Natural killer cell (primary cell): ENCODE measurements at regions not wholly inside any gene's neighbourhood (a gene's known extent, or its start where the extent isn't known, plus 50 kb on each side); places are given as distances from the start of the nearest gene placed in this dataset.

Experiments
- ATAC-seq, 3 donors: fragments of 150-1000 bp in 2 of 3; fragments of 200-7000 bp in 1 of 3; cut with Tn5 transposase; 1 replicate in 1 of 3; 2 replicates in 2 of 3; pipeline ENCODE4 v1.10.0; 2021; ENCODE audit warnings: mild to moderate bottlenecking in 2 of 3, moderate library complexity in 2 of 3
- DNase-seq, 2 donors: peaks; one replicate each; pipeline versions ENCODE4 v3.0.0 to v3.0.0-alpha.2; 2013 to 2021; ENCODE audit warnings: mixed read lengths in 1 of 2
- H3K27ac ChIP-seq: one replicate; pipeline ENCODE4 v1.5.1; 2013; ENCODE audit warnings: mild to moderate bottlenecking, low read length
- H3K27me3 ChIP-seq: one replicate; pipeline ENCODE4 v1.6.1; 2013; ENCODE audit warnings: low read length; ENCODE audit not compliant: control insufficient read depth, insufficient read depth
- H3K36me3 ChIP-seq: one replicate; pipeline ENCODE4 v1.6.1; 2013; ENCODE audit warnings: low read length; ENCODE audit not compliant: control insufficient read depth, insufficient read depth
- H3K4me1 ChIP-seq: one replicate; pipeline ENCODE4 v1.6.1; 2013; ENCODE audit warnings: low read length; ENCODE audit not compliant: control insufficient read depth, insufficient read depth
- H3K4me3 ChIP-seq: one replicate; pipeline ENCODE4 v1.5.1; 2013; ENCODE audit warnings: low read length
- H3K9me3 ChIP-seq: one replicate; pipeline ENCODE4 v1.6.1; 2013; ENCODE audit warnings: low read length; ENCODE audit not compliant: control insufficient read depth, insufficient read depth
- H3K27ac Mint-ChIP-seq, 2 donors: one replicate each; pipeline ENCODE4 v1.8.0; 2022; ENCODE audit warnings: mild to moderate bottlenecking in 2 of 2, mixed read lengths in 2 of 2, moderate library complexity in 1 of 2
- H3K27me3 Mint-ChIP-seq, 2 donors: one replicate each; pipeline ENCODE4 v1.8.0; 2022; ENCODE audit warnings: low read depth in 2 of 2, mixed read lengths in 2 of 2
- H3K36me3 Mint-ChIP-seq: one replicate; pipeline ENCODE4 v1.8.0; 2022; ENCODE audit warnings: mixed read lengths
- H3K4me1 Mint-ChIP-seq, 2 donors: one replicate each; pipeline ENCODE4 v1.8.0; 2022; ENCODE audit warnings: mixed read lengths in 2 of 2
- H3K4me3 Mint-ChIP-seq: one replicate; pipeline ENCODE4 v1.8.0; 2022; ENCODE audit warnings: mild to moderate bottlenecking, moderate library complexity, mixed read lengths
- H3K9me3 Mint-ChIP-seq, 2 donors: one replicate each; pipeline ENCODE4 v1.8.0; 2022; ENCODE audit warnings: mixed read lengths in 2 of 2
- CTCF ChIP-seq: fragments of 200-600 bp; IDR thresholded peaks from one replicate; pipeline ENCODE4 v1.8.0; 2022; ENCODE audit warnings: antibody characterized with exemption
- WGBS: methylation state at CpG from one replicate; pipeline ENCODE4 v1.1.7; 2013; ENCODE audit warnings: missing lambda C conversion rate; ENCODE audit not compliant: insufficient coverage; 5-methylcytosine and 5-hydroxymethylcytosine counted together
- intact Hi-C: fragments of 100-400 bp; cut with micrococcal nuclease; formaldehyde crosslinking; loops from one replicate; pipeline ENCODE4 v1.14.2; 2022

- no peak for TF ChIP-seq CTCF
- no peak overlapping the region for H3K27ac ChIP-seq
- no peaks in the 10 kb centered on the region for H3K9me3 ChIP-seq
- peaks cover 4% of the 10 kb centered on the region for H3K4me1 ChIP-seq
- no peaks in the 10 kb centered on the region for H3K9me3 Mint-ChIP-seq
- no peaks in the 10 kb centered on the region for H3K36me3 ChIP-seq
- no peaks in the 10 kb centered on the region for H3K4me1 Mint-ChIP-seq
- no peaks in the 10 kb centered on the region for H3K36me3 Mint-ChIP-seq
- intact Hi-C loops, result no loop called here
- no peaks in the 10 kb centered on the region for H3K27me3 Mint-ChIP-seq
- H3K27ac Mint-ChIP-seq, result no peak overlapping the region
- H3K27me3 ChIP-seq, result no peaks in the 10 kb centered on the region
- ATAC-seq (no peak), DNase-seq (no peak)
- no peak overlapping the region for H3K4me3 Mint-ChIP-seq
- 89% methylated on average over 2 of the region's 2 CpGs for WGBS
- no peak overlapping the region for H3K4me3 ChIP-seq
Measured at GRCh38 chr10:6333973-6334372, 131.2 kb downstream of the PFKFB3 start.

DNA sequence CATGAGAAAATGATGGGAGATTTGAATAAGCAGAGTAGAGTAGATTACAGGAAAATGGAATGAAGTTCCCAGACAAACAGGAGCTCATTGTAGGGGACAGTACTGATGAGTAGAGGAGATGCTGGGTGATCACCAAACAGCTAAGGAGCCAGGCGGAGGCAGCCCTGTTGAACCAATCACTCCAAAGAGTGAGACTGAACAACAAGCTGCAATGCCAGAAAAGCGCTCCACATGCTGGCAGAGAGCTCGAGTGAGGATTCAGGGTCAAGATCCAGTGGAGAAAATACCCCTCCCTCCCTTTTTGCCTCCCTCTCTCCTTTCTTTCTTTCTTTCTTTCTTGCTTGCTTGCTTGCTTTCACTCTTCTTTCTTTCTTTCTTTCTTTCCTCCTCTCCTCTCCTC lies 133.3 kb downstream of the PFKFB3 start:
- Histone ChIP-seq H3K9me3 (no peaks in the 10 kb centered on the region), H3K4me1 (no peaks in the 10 kb centered on the region), H3K27me3 (no peaks in the 10 kb centered on the region), H3K27ac (no peak overlapping the region), H3K36me3 (no peaks in the 10 kb centered on the region), H3K4me3 (no peak overlapping the region)
- WGBS, result 93% methylated on average over 3 of the region's 3 CpGs
- H3K36me3 Mint-ChIP-seq, result no peaks in the 10 kb centered on the region
- H3K27me3 Mint-ChIP-seq, result peaks cover 0 to 2% of the 10 kb centered on the region in 2 donors
- no peaks in the 10 kb centered on the region for H3K9me3 Mint-ChIP-seq
- ATAC-seq (no peak), DNase-seq (no peak)
- no peaks in the 10 kb centered on the region for H3K4me1 Mint-ChIP-seq
- H3K27ac Mint-ChIP-seq, result no peak overlapping the region
- intact Hi-C loops, result no loop called here
- H3K4me3 Mint-ChIP-seq, result no peak overlapping the region
- no peak for TF ChIP-seq CTCF

DNA sequence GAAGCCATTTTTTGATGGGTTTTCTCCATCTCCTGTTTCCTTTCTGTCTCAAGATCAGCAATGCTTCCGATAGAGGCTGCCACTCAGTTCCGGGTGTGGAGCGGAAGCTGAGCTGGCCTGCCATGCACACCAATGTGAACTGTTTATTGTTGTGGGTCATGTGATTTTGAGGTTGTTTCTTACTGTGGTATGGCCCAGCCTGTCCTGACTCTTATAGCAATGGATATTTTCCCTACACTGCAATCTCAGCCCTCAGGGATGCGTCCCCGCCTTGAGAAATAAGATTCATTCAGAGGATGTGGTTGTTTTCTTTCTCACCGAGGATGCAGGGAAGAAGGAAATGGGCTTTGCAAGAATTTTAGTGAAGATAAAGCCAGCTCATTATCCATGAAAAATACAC lies 134.7 kb downstream of the PFKFB3 start:
- H3K4me3 ChIP-seq, result no peak overlapping the region
- ATAC-seq (no peak), DNase-seq (no peak)
- TF ChIP-seq CTCF, result no peak
- no peaks in the 10 kb centered on the region for H3K4me1 Mint-ChIP-seq
- no peaks in the 10 kb centered on the region for H3K36me3 Mint-ChIP-seq
- peaks cover 0 to 2% of the 10 kb centered on the region in 2 donors for H3K27me3 Mint-ChIP-seq
- H3K36me3 ChIP-seq, result no peaks in the 10 kb centered on the region
- H3K27ac Mint-ChIP-seq, result no peak overlapping the region
- no peaks in the 10 kb centered on the region for H3K27me3 ChIP-seq
- H3K9me3 Mint-ChIP-seq, result no peaks in the 10 kb centered on the region
- WGBS, result 100% methylated on average over 3 of the region's 6 CpGs
- no peak overlapping the region for H3K4me3 Mint-ChIP-seq
- no peaks in the 10 kb centered on the region for H3K4me1 ChIP-seq
- intact Hi-C loops, result no loop called here
- no peaks in the 10 kb centered on the region for H3K9me3 ChIP-seq
- no peak overlapping the region for H3K27ac ChIP-seq

DNA sequence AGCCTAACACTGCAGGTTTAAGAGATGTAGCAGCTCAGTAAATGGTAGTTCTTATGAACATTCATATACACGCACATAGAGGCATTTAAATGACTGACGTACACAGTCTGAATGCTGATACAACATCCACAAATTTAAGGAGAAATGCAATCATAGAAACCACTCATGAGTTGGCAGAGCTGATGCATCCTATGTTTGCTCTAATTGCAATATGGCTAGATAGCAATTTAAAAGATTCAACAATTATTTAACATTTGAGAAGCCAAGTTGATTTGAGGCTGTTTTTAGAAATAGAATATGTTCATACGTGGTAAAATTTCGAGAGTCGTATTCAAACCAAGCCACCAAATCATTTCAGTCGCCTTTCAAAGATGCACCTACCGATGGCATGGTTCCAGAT lies 135.6 kb downstream of the PFKFB3 start:
- no peak for TF ChIP-seq CTCF
- Histone ChIP-seq H3K36me3 (no peaks in the 10 kb centered on the region), H3K9me3 (no peaks in the 10 kb centered on the region), H3K4me3 (no peak overlapping the region), H3K27ac (no peak overlapping the region), H3K27me3 (no peaks in the 10 kb centered on the region), H3K4me1 (no peaks in the 10 kb centered on the region)
- H3K27ac Mint-ChIP-seq, result no peak overlapping the region
- no peaks in the 10 kb centered on the region for H3K36me3 Mint-ChIP-seq
- peaks cover 0 to 2% of the 10 kb centered on the region in 2 donors for H3K27me3 Mint-ChIP-seq
- DNase-seq, result no peak
- H3K4me1 Mint-ChIP-seq, result no peaks in the 10 kb centered on the region
- no peak overlapping the region for H3K4me3 Mint-ChIP-seq
- ATAC-seq, result no peak
- no peaks in the 10 kb centered on the region for H3K9me3 Mint-ChIP-seq
- intact Hi-C loops, result no loop called here
- 80% methylated on average over 6 of the region's 7 CpGs for WGBS
